ENCODE measurements at regions not wholly inside any gene's neighbourhood (a gene's known extent, or its start where the extent isn't known, plus 50 kb on each side); places are given as distances from the start of the nearest gene placed in this dataset.

- BruUV-seq (replicated peaks) = no TSS peak
- H3K9me3 ChIP-seq (ENCODE audit: low read length) = no peaks in the 10 kb centered on the region
- FAIRE-seq = no peak
- no peak overlapping the region for H3K27ac ChIP-seq (ENCODE audit: extremely low read length, insufficient read depth, low read length)
- TF ChIP-seq SP2 (CRISPR knock-in tag; IDR thresholded peaks at IDR 0.05) = no peak
- no peak for TF ChIP-seq ZNF710 (CRISPR knock-in tag; IDR thresholded peaks at IDR 0.05; ENCODE audit: borderline replicate concordance)
- TF ChIP-seq ZFX (CRISPR knock-in tag; IDR thresholded peaks at IDR 0.05; ENCODE audit: low read depth) = no peak
- no peak for TF ChIP-seq ZMYM3 (CRISPR knock-in tag; IDR thresholded peaks at IDR 0.05)
- no peak for TF ChIP-seq MTA1 (CRISPR knock-in tag; IDR thresholded peaks at IDR 0.05; ENCODE audit: borderline replicate concordance)
- no peak for TF ChIP-seq CREB3 (CRISPR knock-in tag; IDR thresholded peaks at IDR 0.05)
- TF ChIP-seq ZNF337 (CRISPR knock-in tag; IDR thresholded peaks at IDR 0.05; ENCODE audit: borderline replicate concordance, low read depth) = no peak
- no peak for TF ChIP-seq XRCC5 (optimal IDR thresholded peaks at IDR 0.05; ENCODE audit: low read length)
- TF ChIP-seq TGIF2 (CRISPR knock-in tag; IDR thresholded peaks at IDR 0.05) = no peak
- no peak for TF ChIP-seq ZNF274 (CRISPR knock-in tag; IDR thresholded peaks at IDR 0.05)
- TF ChIP-seq SOX13 (IDR thresholded peaks at IDR 0.05) = no peak
- TF ChIP-seq SOX13 (CRISPR knock-in tag; conservative IDR thresholded peaks at IDR 0.05 in 1 of 2, IDR thresholded peaks at IDR 0.05 in 1 of 2) = no peak
- H3K4me2 ChIP-seq (ENCODE audit: low read depth, low read length) = no peak overlapping the region
- ChIA-PET CTCF (ENCODE audit: low intra/inter-chr PET ratio, low total read pairs) (no interaction called here), POLR2A (no interaction called here)
- no peak for DNase-seq (ENCODE audit: low spot score)
- no peak overlapping the region for H3K9ac ChIP-seq (ENCODE audit: insufficient read depth, low read depth, low read length)
- H3K79me2 ChIP-seq (ENCODE audit: insufficient read depth, low read length) = no peaks in the 10 kb centered on the region
- 18% methylated on average over 2 of the region's 2 CpGs for WGBS (ENCODE audit: low lambda C conversion rate)
- intact Hi-C loops (cut with micrococcal nuclease; ENCODE audit: unreplicated experiment) (no loop called here), in situ Hi-C loops (cut with HindIII; ENCODE audit: extremely low pct_ligation_motif_present, low pct_unique_long_range_greater_than_20kb) (no loop called here)
- no peak overlapping the region for H3K4me3 ChIP-seq (replicated peaks in 1 of 3; ENCODE audit: insufficient read depth in 1 of 3, low read depth in 2 of 3, low read length in 3 of 3)
- H3K27me3 ChIP-seq (ENCODE audit: control insufficient read depth in 1 of 2, insufficient read depth in 2 of 2, low read length in 2 of 2) = peaks cover 0 to 15% of the 10 kb centered on the region in 2 experiments; a peak in 2 of 5 replicates
- no peaks in the 10 kb centered on the region for H4K20me1 ChIP-seq (ENCODE audit: insufficient read depth, low read length)
- H3K4me1 ChIP-seq (ENCODE audit: insufficient read depth, low read length) = no peaks in the 10 kb centered on the region
- no peak for ATAC-seq
- no peaks in the 10 kb centered on the region for H3K36me3 ChIP-seq (replicated peaks in 1 of 2; ENCODE audit: control insufficient read depth in 1 of 2, insufficient read depth in 2 of 2, low read length in 2 of 2)
- no peak overlapping the region for H2AFZ ChIP-seq (ENCODE audit: low read length)
Measured at GRCh38 chr2:102929721-102930120, 167.9 kb downstream of the TMEM182 start.
